GM23248 (cell line): ENCODE measurements at regions not wholly inside any gene's neighbourhood (a gene's known extent, or its start where the extent isn't known, plus 50 kb on each side); places are given as distances from the start of the nearest gene placed in this dataset.
A peak's percentile ranks its signal among the peaks of the same experiment; 100 is the strongest.

Source experiments
- DNase-seq: peaks from one replicate; pipeline ENCODE4 v3.0.0-alpha.2; 2015
- H2AFZ ChIP-seq: fragments of 200-600 bp; sonication (generic); 2 replicates; pipeline ENCODE4 v1.6.1; 2016; ENCODE audit warnings: antibody characterized with exemption
- H3F3A ChIP-seq: fragments of 200-600 bp; sonication (generic); 2 replicates; pipeline ENCODE4 v1.6.1; 2016; ENCODE audit warnings: mild to moderate bottlenecking, antibody characterized with exemption, mixed run types; ENCODE audit not compliant: insufficient read depth
- H3K27ac ChIP-seq: fragments of 200-600 bp; sonication (generic); 2 replicates; pipeline ENCODE4 v1.5.1; 2016; ENCODE audit warnings: mild to moderate bottlenecking
- H3K27me3 ChIP-seq: fragments of 200-600 bp; sonication (generic); replicated peaks from 2 replicates; pipeline ENCODE4 v1.6.1; 2016; ENCODE audit warnings: mild to moderate bottlenecking; ENCODE audit not compliant: insufficient read depth
- H3K36me3 ChIP-seq: fragments of 200-600 bp; sonication (generic); 2 replicates; pipeline ENCODE4 v1.6.1; 2016; ENCODE audit warnings: low read depth, mild to moderate bottlenecking
- H3K4me1 ChIP-seq: fragments of 200-600 bp; sonication (generic); 2 replicates; pipeline ENCODE4 v1.6.1; 2016; ENCODE audit warnings: mild to moderate bottlenecking; ENCODE audit not compliant: insufficient read depth
- H3K4me2 ChIP-seq: fragments of 200-600 bp; sonication (generic); one replicate; pipeline ENCODE4 v1.6.1; 2016; ENCODE audit warnings: mild to moderate bottlenecking; ENCODE audit not compliant: unreplicated experiment
- H3K4me3 ChIP-seq: fragments of 200-600 bp; sonication (generic); 2 replicates; pipeline ENCODE4 v1.5.1; 2016; ENCODE audit warnings: mild to moderate bottlenecking
- H3K79me2 ChIP-seq: fragments of 200-600 bp; sonication (generic); 2 replicates; pipeline ENCODE4 v1.6.1; 2016; ENCODE audit warnings: mild to moderate bottlenecking; ENCODE audit not compliant: insufficient read depth
- H3K9ac ChIP-seq: fragments of 200-600 bp; sonication (generic); 2 replicates; pipeline ENCODE4 v1.6.1; 2016; ENCODE audit warnings: mild to moderate bottlenecking
- H3K9me2 ChIP-seq: fragments of 200-600 bp; sonication (generic); 2 replicates; pipeline ENCODE4 v1.6.1; 2016; ENCODE audit warnings: mixed run types, mild to moderate bottlenecking, moderate library complexity; ENCODE audit not compliant: insufficient read depth
- H3K9me3 ChIP-seq: fragments of 200-600 bp; sonication (generic); one replicate; pipeline ENCODE4 v1.6.1; 2017; ENCODE audit warnings: low read depth
- H4K20me1 ChIP-seq: fragments of 200-600 bp; sonication (generic); 2 replicates; pipeline ENCODE4 v1.6.0; 2016; ENCODE audit not compliant: insufficient read depth
- EZH2 ChIP-seq: fragments of 200-600 bp; sonication (generic); IDR thresholded peaks from 2 replicates; pipeline ENCODE4 v1.6.1; 2018; ENCODE audit warnings: antibody characterized with exemption, mild to moderate bottlenecking; ENCODE audit not compliant: insufficient read depth, poor library complexity, severe bottlenecking
- EZH2phosphoT487 ChIP-seq: fragments of 200-600 bp; sonication (generic); IDR thresholded peaks from 2 replicates; pipeline ENCODE4 v1.6.1; 2018; ENCODE audit warnings: antibody characterized with exemption, moderate library complexity, mild to moderate bottlenecking, low read depth; ENCODE audit not compliant: insufficient read depth
- WGBS, 2 experiments: methylation state at CpG; one replicate each; pipeline ENCODE4 v1.1.6; 2015 to 2017; ENCODE audit warnings: low lambda C conversion rate in 2 of 2, low coverage in 1 of 2; ENCODE audit errors: missing lambda C conversion rate in 2 of 2; 5-methylcytosine and 5-hydroxymethylcytosine counted together
- in situ Hi-C: fragments of 300-500 bp; cut with MboI; formaldehyde crosslinking; loops from 2 replicates; pipeline ENCODE4 v1.15.0; 2020

DNA sequence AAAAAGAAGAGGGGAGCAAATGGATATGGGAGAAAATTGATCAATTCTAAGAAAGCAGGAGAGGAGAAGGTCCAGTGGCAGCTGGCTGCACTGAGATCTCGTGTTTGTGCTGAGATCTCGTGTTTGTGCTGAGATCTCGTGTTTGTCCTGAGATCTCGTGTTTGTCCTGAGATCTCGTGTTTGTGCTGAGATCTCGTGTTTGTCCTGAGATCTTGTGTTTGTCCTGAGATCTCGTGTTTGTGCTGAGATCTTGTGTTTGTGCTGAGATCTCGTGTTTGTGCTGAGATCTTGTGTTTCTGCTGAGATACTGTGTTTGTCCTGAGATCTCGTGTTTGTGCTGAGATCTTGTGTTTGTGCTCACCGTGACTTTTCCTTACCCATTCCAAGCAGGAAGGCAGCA is 254.4 kb downstream of the BCL2 start:
- no peak overlapping the region for H3K27ac ChIP-seq
- TF ChIP-seq EZH2 (no peak), EZH2phosphoT487 (no peak)
- no peaks in the 10 kb centered on the region for H3K79me2 ChIP-seq
- no peaks in the 10 kb centered on the region for H3K9me2 ChIP-seq
- H4K20me1 ChIP-seq = no peaks in the 10 kb centered on the region
- no peaks in the 10 kb centered on the region for H3F3A ChIP-seq
- H3K9me3 ChIP-seq = no peaks in the 10 kb centered on the region
- no peak overlapping the region for H3K4me2 ChIP-seq
- whole genome bisulfite sequencing, 2 experiments = 79 to 80% methylated on average over 10 of the region's 10 CpGs
- H3K36me3 ChIP-seq = no peaks in the 10 kb centered on the region
- H2AFZ ChIP-seq = no peak overlapping the region
- no peaks in the 10 kb centered on the region for H3K4me1 ChIP-seq
- H3K27me3 ChIP-seq = no peaks in the 10 kb centered on the region; the same call in none of the 2 replicates
- no peak overlapping the region for H3K4me3 ChIP-seq
- no peak overlapping the region for H3K9ac ChIP-seq
- DNase-seq = no peak
- in situ Hi-C loops = no loop called here

- H3K9ac ChIP-seq = no peak overlapping the region
- TF ChIP-seq EZH2phosphoT487 (no peak), EZH2 (no peak)
- in situ Hi-C loops = no loop called here
- H3K36me3 ChIP-seq = no peaks in the 10 kb centered on the region
- H3F3A ChIP-seq = no peaks in the 10 kb centered on the region
- peak overlapping the region; percentile 39; the same call in 1 of the 2 replicates for H2AFZ ChIP-seq
- no peaks in the 10 kb centered on the region for H4K20me1 ChIP-seq
- no peaks in the 10 kb centered on the region for H3K79me2 ChIP-seq
- H3K4me1 ChIP-seq = no peaks in the 10 kb centered on the region
- H3K4me3 ChIP-seq = peak overlapping the region; percentile 41
- H3K27ac ChIP-seq = no peak overlapping the region
- no peaks in the 10 kb centered on the region for H3K9me3 ChIP-seq
- no peaks in the 10 kb centered on the region for H3K9me2 ChIP-seq
- peak; percentile 83 for DNase-seq
- H3K4me2 ChIP-seq = peak overlapping the region; percentile 71
- WGBS, 2 experiments = 29 to 34% methylated on average over 10 of the region's 10 CpGs
- H3K27me3 ChIP-seq = peaks cover 3% of the 10 kb centered on the region
Measured at GRCh38 chr18:63063171-63063570, 256.4 kb downstream of the BCL2 start.

DNA sequence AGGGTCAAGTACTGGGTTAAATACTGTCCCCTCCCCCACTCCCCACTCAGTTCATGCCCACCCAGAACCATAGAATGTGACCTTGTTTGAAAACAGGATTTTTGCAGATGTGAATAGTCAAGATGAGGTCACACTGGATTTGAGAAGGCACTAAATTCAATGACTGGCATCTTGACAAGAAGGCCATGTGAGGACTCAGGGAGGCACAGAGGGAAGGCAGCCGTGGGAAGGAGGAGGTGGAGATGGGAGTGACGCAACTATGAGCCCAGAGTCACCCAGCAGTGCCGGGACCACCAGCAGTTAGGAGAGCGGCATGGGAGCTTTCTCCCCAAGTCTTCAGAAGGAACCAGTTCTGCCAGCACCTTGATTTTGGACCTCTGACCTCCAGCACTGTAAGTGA is 257.3 kb downstream of the BCL2 start:
- Histone ChIP-seq H3K9me3 (no peaks in the 10 kb centered on the region), H3K4me2 (no peak overlapping the region), H3K4me3 (no peak overlapping the region), H2AFZ (no peak overlapping the region), H3K4me1 (no peaks in the 10 kb centered on the region), H3K9ac (no peak overlapping the region), H3K9me2 (no peaks in the 10 kb centered on the region), H3K27me3 (peaks cover 3% of the 10 kb centered on the region), H3K36me3 (no peaks in the 10 kb centered on the region), H4K20me1 (no peaks in the 10 kb centered on the region), H3K27ac (no peak overlapping the region), H3F3A (no peaks in the 10 kb centered on the region), H3K79me2 (no peaks in the 10 kb centered on the region)
- DNase-seq = peak; percentile 51
- in situ Hi-C loops = no loop called here
- TF ChIP-seq EZH2phosphoT487 (no peak), EZH2 (no peak)
- 59 to 63% methylated on average over 4 of the region's 4 CpGs for WGBS, 2 experiments

DNA sequence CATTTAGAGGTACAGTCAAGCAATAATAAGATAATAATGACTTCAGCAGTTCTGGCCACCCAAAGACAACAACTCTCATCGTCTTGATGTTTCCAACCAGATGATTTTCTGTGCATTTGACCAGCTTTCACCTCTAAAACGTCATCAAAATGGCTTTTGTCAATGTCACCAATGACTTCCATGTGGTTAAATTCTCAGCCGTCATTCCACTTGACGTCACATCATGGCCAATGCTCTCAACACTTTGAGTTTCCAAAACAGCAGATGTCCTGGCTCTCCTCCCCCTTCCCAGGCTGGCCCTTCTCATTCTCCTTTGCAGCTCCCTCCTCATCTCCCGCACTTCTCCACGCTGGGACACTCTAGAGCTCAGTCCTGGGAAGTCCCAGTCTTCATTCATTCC is 258.3 kb downstream of the BCL2 start:
- Histone ChIP-seq H3F3A (no peaks in the 10 kb centered on the region), H4K20me1 (no peaks in the 10 kb centered on the region), H2AFZ (no peak overlapping the region)

GRCh38 chr18:63058521-63058920 is 261.0 kb downstream of the BCL2 start:
- H3K27ac ChIP-seq = no peak overlapping the region
- TF ChIP-seq EZH2 = no peak
- TF ChIP-seq EZH2phosphoT487 = no peak
- in situ Hi-C loops = no loop called here
- no peaks in the 10 kb centered on the region for H3K4me1 ChIP-seq
- no peaks in the 10 kb centered on the region for H3K9me3 ChIP-seq
- no peak for DNase-seq
- no peak overlapping the region for H3K4me3 ChIP-seq
- H3F3A ChIP-seq = no peaks in the 10 kb centered on the region
- H3K27me3 ChIP-seq = peaks cover 8% of the 10 kb centered on the region; the same call in 1 of the 2 replicates
- H3K9ac ChIP-seq = no peak overlapping the region
- H3K9me2 ChIP-seq = no peaks in the 10 kb centered on the region
- no peak overlapping the region for H2AFZ ChIP-seq
- no peaks in the 10 kb centered on the region for H4K20me1 ChIP-seq
- no peak overlapping the region for H3K4me2 ChIP-seq
- no peaks in the 10 kb centered on the region for H3K36me3 ChIP-seq
- 32 to 38% methylated on average over 4 of the region's 4 CpGs for WGBS, 2 experiments
- no peaks in the 10 kb centered on the region for H3K79me2 ChIP-seq

More for the DNA sequence above, 258.3 kb downstream of the BCL2 start:
- WGBS, 2 experiments = 42 to 49% methylated on average over 6 of the region's 6 CpGs
- Histone ChIP-seq H3K27ac (no peak overlapping the region), H3K9me3 (no peaks in the 10 kb centered on the region), H3K4me2 (no peak overlapping the region), H3K27me3 (peaks cover 3% of the 10 kb centered on the region), H3K9me2 (no peaks in the 10 kb centered on the region), H3K4me3 (no peak overlapping the region), H3K79me2 (no peaks in the 10 kb centered on the region), H3K36me3 (no peaks in the 10 kb centered on the region), H3K9ac (no peak overlapping the region), H3K4me1 (no peaks in the 10 kb centered on the region)
- DNase-seq = no peak
- no peak for TF ChIP-seq EZH2
- TF ChIP-seq EZH2phosphoT487 = no peak
- in situ Hi-C loops = no loop called here
